Peyer's patch (tissue), 4 donors: ENCODE measurements at regions not wholly inside any gene's neighbourhood (a gene's known extent, or its start where the extent isn't known, plus 50 kb on each side); places are given as distances from the start of the nearest gene placed in this dataset.

ENCODE experiments used
- DNase-seq, 3 donors: peaks; one replicate each; pipeline ENCODE4 v3.0.0-alpha.2; 2017 to 2019
- H3K27ac ChIP-seq, 4 donors: fragments of 200-600 bp; sonication (generic); one replicate each; pipeline ENCODE4 v1.5.1; 2016 to 2019
- H3K27me3 ChIP-seq, 2 donors: fragments of 200-600 bp; sonication (generic); one replicate each; pipeline ENCODE4 v1.5.1; 2019
- H3K36me3 ChIP-seq, 3 donors: fragments of 200-600 bp; sonication (generic); one replicate each; pipeline ENCODE4 v1.5.1; 2016 to 2019
- H3K4me1 ChIP-seq, 4 donors: fragments of 200-600 bp; sonication (generic); one replicate each; pipeline ENCODE4 v1.5.1; 2016 to 2019
- H3K4me3 ChIP-seq, 4 donors: fragments of 200-600 bp; sonication (generic); 1 replicate in 3 of 4; 2 replicates in 1 of 4; pipeline ENCODE4 v1.5.1; 2016 to 2019; ENCODE audit warnings: mild to moderate bottlenecking in 1 of 4
- H3K9me3 ChIP-seq, 4 donors: fragments of 200-600 bp; sonication (generic); one replicate each; pipeline ENCODE4 v1.5.1; 2016 to 2019; ENCODE audit warnings: mild to moderate bottlenecking in 1 of 4
- CTCF ChIP-seq, 6 experiments: fragments of 450-650 bp in 4 of 6; fragments of 200-600 bp in 2 of 6; sonication (generic) in 1 of 6; IDR thresholded peaks; one replicate each; pipeline ENCODE4 v1.5.1; 2017 to 2019; ENCODE audit warnings: antibody characterized with exemption in 6 of 6, mild to moderate bottlenecking in 3 of 6, moderate library complexity in 1 of 6
- POLR2A ChIP-seq, 2 donors: fragments of 450-650 bp; IDR thresholded peaks; one replicate each; pipeline ENCODE4 v1.5.1; 2017; ENCODE audit warnings: antibody characterized with exemption in 2 of 2, mild to moderate bottlenecking in 2 of 2, moderate library complexity in 2 of 2

GRCh38 chr2:241924069-241924908 is 54.8 kb downstream of the RTP5 start:
- H3K9me3 ChIP-seq: no peaks in the 10 kb centered on the region
- no peak overlapping the region for H3K27ac ChIP-seq
- no peaks in the 10 kb centered on the region for H3K36me3 ChIP-seq
- DNase-seq: no peak
- TF ChIP-seq POLR2A (IDR thresholded peaks at IDR 0.05) (no peak), CTCF (IDR thresholded peaks at IDR 0.05) (no peak)
- no peaks in the 10 kb centered on the region for H3K4me1 ChIP-seq
- no peak overlapping the region for H3K4me3 ChIP-seq
- no peaks in the 10 kb centered on the region for H3K27me3 ChIP-seq

GRCh38 chr2:241924909-241925250 is 55.4 kb downstream of the RTP5 start:
- no peak for DNase-seq
- Histone ChIP-seq H3K4me3 (no peak overlapping the region), H3K36me3 (no peaks in the 10 kb centered on the region), H3K9me3 (no peaks in the 10 kb centered on the region), H3K27ac (no peak overlapping the region), H3K4me1 (no peaks in the 10 kb centered on the region), H3K27me3 (no peaks in the 10 kb centered on the region)
- TF ChIP-seq CTCF (IDR thresholded peaks at IDR 0.05): no peak

GRCh38 chr2:241925277-241925676 is 55.7 kb downstream of the RTP5 start:
- DNase-seq: no peak
- Histone ChIP-seq H3K4me1 (no peaks in the 10 kb centered on the region), H3K27me3 (no peaks in the 10 kb centered on the region), H3K9me3 (no peaks in the 10 kb centered on the region), H3K36me3 (no peaks in the 10 kb centered on the region), H3K27ac (no peak overlapping the region), H3K4me3 (no peak overlapping the region)
- TF ChIP-seq POLR2A (IDR thresholded peaks at IDR 0.05) (no peak), CTCF (IDR thresholded peaks at IDR 0.05) (no peak)

GRCh38 chr2:241925821-241926441 is 56.4 kb downstream of the RTP5 start:
- no peaks in the 10 kb centered on the region for H3K27me3 ChIP-seq
- TF ChIP-seq POLR2A (IDR thresholded peaks at IDR 0.05): no peak
- no peak for TF ChIP-seq CTCF (IDR thresholded peaks at IDR 0.05)
- H3K27ac ChIP-seq: no peak overlapping the region
- no peak overlapping the region for H3K4me3 ChIP-seq
- no peak for DNase-seq
- H3K36me3 ChIP-seq: no peaks in the 10 kb centered on the region
- H3K9me3 ChIP-seq: no peaks in the 10 kb centered on the region
- no peaks in the 10 kb centered on the region for H3K4me1 ChIP-seq

- no peak overlapping the region for H3K27ac ChIP-seq
- no peaks in the 10 kb centered on the region for H3K36me3 ChIP-seq
- no peaks in the 10 kb centered on the region for H3K27me3 ChIP-seq
- no peak overlapping the region for H3K4me3 ChIP-seq
- no peaks in the 10 kb centered on the region for H3K9me3 ChIP-seq
- TF ChIP-seq POLR2A (IDR thresholded peaks at IDR 0.05): no peak
- TF ChIP-seq CTCF (IDR thresholded peaks at IDR 0.05): no peak
- peak in 1 of 3 donors; percentile 32 for DNase-seq
- H3K4me1 ChIP-seq: no peaks in the 10 kb centered on the region
Measured at GRCh38 chr2:241926541-241927311, 57.2 kb downstream of the RTP5 start.
